NOMO-1 treated with dmso at 0.1 percent for 144 hours (cell line): ENCODE measurements at regions not wholly inside any gene's neighbourhood (a gene's known extent, or its start where the extent isn't known, plus 50 kb on each side); places are given as distances from the start of the nearest gene placed in this dataset.

ENCODE experiments used
- DNase-seq: peaks from one replicate; lab custom pipeline; 2025; ENCODE audit not compliant: unreplicated experiment; lab: John Stamatoyannopoulos, UW

DNA sequence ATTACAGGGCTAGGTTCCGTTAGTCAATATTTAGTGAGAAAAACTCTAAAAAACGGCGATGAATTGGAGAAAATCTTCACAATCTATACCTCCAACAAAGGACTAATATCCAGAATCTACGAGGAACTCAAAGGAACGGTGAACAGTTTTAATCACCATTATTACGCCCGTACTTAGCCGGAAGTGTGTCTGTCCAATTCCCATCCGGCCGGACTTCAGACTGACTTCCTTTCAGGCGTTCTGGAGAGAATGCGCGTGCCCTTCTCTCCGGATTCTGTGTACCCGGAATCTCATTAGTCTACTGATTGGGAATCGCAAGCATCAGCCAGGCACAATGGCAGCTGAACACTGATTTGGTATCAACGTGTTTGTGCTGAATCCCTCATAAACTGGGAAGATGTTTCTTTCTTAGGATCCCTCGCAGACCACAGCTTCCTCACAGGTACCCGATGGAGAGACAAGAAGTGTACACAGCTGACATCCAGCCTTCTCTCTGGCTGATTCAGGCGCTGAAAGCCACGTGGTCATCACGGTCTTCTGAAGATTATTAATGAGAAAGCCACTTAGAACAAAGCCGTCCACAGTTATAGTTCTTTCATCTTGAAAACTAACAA lies 239.9 kb downstream of the ZNF516 start:
- DNase-seq = no peak

DNA sequence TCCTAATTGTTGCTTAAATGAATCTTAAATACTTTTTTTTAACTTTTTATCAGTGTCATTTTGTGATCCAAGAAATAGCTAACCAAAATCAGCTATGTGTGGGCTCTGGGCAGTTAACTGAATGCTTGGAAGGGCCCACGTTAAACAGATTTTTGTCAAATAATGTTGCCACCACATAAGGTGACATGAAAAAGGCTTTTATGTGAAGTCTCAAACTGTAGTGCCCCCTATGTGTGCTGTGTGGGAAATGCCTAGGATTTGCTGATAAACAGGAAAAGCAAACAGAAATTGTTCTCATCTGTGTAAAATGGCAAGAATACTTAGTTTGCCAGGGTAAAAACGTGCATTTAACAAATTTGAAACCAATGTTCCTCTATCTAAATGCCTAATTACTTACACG lies 242.2 kb downstream of the ZNF516 start:
- no peak for DNase-seq

DNA sequence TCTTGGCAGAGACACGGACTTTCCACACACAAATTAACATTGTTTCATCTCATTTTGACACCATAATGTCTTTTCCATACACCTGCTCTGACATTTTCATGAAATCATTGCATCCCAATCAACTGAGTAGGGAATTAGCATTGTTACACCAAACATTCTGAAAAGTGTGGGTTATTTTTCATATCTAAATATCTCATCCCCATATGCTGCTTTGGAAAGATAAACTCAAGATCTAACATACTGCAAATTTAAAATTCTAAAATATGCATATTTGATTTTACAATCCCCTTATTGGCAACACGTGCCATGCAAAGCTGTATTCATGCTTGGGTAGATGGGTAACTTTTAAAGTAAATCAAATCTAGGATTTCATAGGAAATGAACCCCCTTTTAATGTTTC lies 242.9 kb downstream of the ZNF516 start:
- DNase-seq = no peak

DNA sequence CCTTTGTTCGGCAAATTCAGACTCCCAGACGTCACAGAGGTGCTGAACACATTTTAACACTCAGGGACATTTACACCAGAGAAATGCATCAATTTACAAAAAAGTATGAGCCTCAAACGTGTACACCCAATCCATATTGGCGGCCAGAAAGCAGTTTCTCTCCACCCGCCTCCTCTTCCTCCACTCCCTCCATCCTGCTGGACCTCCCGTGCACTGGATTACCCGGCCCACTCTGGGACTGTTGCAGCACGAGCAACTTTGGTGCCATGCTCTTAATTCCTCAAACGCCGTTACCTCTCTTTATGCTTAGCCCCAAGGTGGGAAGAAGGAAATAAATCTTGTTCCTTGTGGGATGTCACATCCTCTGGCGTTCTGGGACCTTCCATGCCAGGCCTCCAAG lies 243.4 kb downstream of the ZNF516 start:
- DNase-seq = no peak

DNA sequence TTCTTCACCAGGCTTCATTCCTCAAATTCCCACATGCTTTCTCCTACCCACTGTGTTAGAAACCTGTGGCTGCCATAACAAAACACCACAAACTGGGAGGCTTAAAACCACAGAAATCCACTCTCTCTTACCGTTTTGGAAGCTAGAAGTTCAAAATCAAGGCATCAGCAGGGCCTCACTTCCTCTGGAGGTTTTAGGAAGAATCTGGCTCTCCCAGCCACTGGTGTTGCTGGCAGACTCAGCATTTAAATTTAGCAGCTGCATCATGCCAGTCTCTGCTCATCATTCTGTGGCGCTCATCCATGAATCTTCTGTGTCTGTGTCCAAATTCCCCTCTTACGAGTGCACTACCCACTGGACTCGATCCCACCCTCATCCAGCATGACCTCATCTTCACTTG lies 248.5 kb downstream of the ZNF516 start:
- no peak for DNase-seq

DNA sequence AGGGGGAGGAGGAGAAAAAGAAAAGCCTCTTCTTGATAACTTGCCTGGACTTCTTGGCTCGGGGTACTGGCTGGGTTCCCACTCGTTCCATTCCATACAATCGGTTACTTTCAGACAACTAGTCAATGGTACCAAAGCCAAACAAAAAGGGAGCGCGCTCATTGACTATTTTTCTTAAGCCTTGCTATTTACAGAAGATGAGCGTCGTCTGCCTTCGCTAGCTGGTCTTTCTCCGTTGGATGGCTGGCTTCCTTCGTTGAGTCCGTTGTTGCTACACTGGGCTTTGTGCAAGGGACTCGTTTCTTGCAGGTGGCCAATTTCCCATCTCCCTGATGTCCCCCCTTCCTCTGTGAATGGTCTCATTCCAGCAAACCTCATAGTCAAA lies 260.4 kb downstream of the ZNF516 start:
- DNase-seq = no peak

DNA sequence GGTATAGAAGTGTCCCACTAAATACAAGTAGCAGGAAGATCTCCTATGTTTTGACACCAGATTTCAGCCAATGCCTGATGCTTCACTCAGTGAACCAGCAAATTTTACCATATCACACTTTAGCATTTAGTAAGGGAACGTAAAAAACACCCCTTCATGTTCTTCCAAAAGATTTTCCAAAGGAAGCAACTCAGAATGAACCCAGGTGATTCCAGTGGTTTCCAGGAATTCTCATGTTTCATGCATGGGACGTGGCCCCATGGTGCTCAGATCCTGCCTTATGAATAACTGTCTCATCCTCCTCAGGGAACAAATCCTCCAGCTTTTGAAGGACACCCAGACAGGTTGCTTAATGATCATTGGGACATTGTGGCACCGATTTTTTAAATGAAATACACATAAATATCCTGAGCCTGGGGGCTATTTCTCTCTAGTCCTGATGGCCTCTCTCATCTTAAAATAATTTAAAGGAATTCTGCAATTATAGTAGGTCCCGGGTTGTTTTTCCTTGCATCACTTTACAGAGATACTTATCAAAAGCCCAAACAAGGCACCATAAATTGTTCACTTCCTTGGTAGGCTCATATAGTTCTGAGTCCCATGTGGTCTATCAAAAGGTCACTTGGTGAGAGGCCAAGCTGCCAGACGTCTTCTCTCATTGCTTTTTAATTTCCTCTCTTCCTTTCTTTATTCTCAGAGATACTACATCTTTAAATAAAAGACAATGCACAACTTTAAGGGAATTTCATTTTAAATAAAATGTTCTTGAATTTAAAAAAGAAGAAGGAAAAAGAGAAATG lies 261.0 kb downstream of the ZNF516 start:
- no peak for DNase-seq

DNA sequence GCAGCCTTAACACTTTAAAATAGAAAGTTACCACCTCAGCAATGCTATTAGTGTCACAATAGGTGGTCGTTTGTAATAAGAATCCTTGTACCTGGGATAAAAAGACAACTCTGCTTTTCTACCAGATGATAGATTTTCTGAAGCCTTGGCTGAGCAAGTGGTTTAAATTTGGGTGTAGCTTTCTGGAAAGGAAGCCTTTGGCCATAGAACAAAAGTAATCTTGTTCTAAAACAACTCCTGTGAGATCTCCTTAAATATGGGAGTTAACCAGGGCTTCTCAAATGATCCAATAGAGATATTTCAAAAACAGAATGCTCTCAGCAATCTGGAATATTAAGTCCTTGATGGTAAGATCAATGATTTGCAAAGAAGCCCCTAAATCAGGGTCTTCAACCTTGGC lies 261.6 kb downstream of the ZNF516 start:
- DNase-seq = no peak

DNA sequence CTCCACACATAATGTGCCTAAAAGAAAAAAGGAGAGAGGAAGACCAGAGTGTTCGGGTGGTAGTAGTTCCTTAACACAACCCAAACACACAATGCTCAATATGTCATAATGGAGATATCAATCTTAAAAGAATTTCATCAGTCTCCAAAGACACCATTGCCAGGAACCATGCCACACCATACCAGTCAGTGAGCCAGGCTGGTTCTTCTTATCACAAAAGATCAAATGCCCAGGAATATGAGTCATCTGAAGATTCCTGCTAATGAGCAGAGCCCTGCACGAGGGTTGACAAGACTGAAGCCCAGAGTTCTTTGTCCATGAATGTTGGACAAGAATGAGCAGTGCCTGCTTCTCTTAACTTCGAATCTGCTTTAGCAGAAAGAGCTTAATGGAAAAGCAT lies 262.3 kb downstream of the ZNF516 start:
- DNase-seq = no peak

DNA sequence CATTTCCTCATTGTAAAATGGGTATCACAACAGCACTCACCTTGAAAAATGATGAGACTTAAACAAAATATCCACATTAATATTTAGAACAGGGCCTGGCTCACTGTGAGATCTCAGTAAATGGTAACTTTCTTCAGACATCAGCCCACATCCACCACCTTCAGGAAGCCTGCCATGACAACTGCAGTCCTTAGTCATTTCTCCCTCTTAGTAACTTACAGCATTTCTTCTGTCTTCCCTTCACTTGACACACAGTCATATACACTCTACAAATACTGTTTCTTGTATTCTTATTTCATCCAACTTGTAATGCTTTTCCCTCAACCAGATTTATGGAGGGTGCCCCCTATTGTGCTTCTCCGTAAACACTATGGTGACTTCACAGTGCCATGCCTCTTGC lies 263.0 kb downstream of the ZNF516 start:
- DNase-seq = no peak

DNA sequence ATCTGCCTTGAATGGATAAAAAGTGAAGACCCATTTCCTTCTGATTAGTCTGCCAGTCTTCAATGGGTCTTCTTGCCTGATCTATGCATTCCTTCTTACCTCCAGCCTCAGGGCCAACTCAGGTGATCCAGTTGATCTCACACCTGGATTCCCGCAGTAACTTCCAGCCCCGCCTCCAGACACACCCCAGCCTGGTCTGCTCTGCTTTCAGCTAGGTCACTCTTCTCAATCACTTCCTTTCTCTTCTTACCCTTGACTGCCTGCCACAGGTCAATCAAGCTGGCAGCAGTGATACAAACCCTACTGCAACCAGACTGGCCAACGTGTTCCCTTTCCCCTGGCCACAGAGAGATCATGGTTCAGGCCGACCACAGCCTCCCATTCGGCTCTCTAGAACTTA lies 263.6 kb downstream of the ZNF516 start:
- no peak for DNase-seq

DNA sequence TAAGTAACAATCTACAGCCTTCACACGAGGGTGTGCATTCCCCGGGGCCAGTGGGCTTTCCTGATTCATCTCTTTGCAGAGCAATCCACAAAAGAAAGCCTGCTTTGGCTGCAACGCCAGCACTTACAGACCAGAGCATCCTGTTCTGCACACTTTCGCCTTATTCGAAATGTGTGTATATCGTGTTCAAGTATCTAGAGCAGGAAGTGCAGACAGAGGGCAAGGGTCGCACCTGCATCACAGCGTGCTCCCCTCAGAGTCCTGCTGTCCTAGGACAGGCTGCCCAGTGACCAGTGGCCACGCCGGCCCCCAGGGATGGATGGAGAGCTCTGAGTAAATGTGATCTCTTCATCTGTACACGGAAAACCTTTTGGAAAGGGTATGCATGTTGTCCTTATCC lies 264.3 kb downstream of the ZNF516 start:
- no peak for DNase-seq

DNA sequence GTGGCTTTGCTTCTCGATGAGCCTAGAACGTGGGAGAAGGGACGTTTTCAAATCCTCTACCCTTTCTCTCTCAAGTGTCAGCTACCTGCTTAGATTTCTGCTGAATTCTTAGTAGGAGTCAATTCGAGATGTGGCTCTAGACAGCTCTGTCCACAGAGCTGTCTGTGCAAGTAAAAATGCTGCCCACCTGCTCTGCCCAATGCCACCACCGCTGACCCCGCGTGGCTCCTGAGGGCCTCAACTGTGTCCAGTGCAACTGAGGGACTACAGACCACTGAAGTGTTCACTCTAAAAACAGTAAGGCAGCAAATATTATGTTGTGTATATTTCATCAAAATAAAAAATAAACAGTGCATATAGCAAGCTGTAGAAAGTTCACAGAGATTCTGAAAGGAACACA lies 266.3 kb downstream of the ZNF516 start:
- no peak for DNase-seq

DNA sequence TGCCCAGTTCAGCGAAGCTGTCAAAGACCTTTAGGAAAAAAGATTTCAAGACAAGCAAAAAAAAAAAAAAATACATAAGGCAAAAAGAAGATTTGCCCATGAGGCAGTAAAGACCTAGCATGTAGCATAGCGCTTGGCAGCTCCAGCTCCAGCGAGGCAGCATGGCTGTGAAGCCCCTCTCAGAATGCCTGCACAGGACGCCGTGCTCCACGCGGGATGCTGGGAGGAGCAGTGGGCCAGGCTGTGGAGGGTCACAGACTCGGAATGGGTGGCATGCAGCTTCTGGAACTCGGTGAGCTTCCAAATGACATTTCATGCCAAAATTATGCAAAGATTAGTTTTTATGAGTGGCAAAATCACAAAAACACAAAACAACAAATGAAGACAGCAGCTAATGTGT lies 267.3 kb downstream of the ZNF516 start:
- no peak for DNase-seq

DNA sequence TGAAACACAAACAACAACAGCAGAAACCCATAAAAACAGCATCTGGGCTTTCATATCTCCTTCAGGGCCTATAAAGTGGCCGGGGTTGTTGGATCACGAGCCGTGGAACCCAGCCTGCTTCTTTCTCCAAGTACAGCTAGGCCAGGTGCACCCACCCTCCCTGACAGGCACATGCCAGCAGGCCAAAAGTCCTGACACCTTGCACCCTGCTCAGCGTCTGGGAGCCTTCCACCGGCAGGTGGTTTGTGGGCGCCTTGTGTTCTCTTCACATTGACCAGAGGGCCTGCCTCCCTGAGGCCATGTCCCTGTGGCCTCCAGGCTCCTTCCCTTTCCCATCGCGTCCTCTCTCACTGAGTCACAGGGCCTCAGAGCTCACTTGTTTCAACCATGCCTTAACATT lies 271.6 kb downstream of the ZNF516 start:
- no peak for DNase-seq

DNA sequence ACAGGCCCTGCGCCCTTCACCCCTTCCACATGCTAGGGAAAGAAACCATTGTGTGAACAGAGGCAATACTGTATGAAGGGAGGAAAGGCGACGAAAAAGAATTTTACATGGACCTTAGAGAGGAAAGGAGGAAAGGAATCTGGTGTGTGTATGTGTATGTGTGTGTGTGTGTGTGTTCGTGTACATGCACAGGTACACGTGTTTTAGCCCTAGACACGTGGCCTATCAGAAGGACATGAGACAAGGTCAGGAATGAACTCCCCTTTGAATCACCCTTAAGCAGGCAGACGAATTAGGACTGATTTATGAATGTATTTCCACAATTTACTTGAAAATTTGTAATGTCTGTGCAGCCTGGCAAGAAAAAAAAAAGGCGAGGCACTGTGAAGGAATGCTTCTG lies 276.0 kb downstream of the ZNF516 start:
- no peak for DNase-seq

DNA sequence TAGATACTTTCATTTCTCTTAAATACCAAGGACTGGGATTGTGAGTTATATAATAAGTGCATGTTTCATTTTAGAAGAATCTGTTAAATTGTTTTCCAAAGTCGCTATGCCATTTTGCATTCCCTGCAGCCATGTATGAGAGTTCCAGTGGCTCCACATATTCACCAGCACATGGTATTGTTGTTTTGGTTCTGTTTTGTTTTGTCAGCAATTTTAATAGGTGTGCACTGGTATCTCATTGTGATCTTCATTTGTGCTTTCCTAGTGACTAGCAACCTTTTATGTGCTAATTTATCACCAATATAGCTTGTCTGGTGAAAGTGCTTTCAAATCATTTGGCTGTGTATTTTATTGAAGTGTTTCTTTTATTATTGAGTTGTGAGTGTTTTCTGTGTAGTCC lies 278.9 kb downstream of the ZNF516 start:
- no peak for DNase-seq

DNA sequence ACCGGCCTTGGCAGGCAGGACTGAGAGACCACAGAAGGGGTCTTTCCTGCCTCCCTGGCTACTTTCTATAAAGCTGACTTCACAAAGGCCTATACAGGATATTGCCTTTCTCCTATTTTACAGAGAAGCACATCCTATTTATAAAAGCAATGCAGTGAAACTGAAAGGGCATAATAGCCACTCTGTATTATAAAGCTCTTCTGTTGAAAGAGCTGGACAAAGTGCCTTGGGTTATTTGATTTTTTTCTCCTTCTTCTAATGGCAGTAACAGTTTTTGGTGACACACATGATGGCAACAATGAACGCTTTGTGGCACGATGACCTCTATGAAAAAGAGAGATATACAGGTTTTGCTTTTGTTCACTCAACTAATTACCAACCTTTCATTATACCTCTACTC lies 281.1 kb downstream of the ZNF516 start:
- no peak for DNase-seq

DNA sequence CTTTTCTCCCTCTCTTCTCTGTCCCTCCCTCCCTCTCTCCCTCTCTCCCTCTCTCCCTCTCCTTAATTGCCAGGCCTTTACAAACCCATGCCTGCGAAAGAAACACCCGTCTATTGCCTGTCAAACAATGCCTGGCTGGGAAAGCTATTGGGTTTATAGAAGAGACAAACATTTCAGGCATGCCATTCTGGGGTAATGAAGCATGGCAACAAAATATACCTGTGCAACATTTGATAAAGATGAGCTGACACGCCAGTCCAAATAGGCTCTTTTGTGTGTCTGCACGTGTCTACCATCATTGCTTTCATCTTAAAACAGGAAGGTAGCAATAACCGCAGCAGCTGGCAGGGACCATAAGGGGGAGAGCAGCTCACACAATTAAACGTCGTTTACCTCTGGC lies 282.1 kb downstream of the ZNF516 start:
- DNase-seq = no peak

DNA sequence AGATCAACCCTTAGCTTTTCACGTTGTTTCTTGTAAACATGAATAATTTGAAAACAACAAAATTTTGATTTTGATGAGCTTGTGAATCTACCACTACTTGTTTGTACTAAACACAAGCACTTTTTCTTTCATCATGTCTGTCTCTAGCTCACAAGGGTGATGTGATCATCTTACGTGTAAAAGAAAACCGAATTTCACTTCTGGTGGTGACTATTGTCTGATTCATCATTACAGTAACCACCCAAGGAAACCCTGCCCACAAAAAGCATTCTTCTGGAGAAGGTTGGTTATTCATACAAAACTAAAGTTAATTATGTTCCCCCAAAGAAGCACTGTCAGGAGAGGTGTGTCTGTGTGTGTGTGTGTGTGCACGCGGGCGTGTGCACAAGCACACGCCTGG lies 285.4 kb downstream of the ZNF516 start:
- no peak for DNase-seq

DNA sequence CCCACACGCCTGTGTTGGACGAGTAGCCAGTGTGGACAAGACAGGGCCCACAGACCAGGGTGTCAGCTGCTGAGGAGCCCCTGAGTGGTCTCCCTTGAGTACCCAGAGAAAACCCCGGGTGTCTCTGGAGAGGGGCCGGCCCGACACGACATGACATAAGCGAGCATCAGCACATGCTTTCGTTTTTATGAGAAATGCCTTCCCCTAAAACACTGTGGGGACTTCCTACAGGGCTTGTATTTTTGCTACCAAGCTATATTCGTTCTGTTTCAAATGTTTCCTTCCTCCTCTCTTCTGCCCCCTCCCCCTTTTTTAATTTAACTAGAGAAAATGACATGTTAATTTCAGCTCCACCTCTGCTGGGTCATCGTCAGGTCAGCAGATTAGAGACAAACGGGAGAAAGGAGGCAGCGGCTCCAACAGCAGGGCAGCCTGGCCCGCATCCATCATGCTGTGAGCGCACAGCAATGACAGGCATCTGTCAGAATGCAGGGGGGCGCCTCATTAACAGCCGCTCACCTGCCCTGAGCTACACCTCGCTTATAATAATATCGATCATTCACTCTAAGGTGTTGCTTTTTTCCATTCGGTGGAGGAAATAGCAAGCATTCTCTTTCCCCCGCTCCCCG lies 286.2 kb downstream of the ZNF516 start:
- DNase-seq = no peak

DNA sequence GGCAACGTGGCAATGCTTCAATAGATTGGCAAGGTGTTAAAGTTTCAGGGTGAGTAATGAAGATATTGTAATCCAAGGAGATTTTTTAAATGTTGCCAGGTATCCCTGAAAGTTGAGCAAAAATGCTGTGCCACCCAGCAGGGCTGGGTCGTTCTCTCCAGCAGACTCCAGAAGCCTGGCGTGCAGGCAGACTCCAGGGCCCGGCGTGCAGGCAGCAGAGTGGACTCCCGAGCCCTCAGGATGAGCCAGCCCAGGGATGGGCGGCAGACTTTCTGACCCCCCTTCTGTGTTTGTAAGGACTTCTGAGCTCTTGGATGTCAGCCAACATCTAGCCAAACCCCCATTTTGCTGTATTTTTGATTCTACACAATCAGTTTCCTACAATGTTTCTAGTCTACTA lies 289.1 kb downstream of the ZNF516 start:
- DNase-seq = no peak

DNA sequence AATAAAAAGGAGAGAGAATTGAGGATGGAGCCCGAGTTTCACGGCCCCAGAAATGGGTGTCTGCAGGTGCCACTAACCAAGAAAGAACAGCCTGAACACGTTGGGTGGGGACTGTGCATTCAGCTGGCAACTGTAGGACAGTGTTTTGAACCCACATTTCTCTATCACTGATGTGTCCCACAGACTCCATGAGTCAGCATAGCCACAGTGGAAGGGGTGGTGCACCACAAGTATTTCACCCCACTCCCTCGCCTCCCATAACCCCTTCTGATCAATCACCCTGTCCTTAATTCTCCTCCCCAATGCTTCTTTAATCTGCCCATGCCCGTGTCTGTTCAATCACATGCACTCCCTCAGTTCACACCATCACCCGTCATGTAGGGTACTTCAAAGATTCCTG lies 291.5 kb downstream of the ZNF516 start:
- no peak for DNase-seq
